ENCODE measurements at regions not wholly inside any gene's neighbourhood (a gene's known extent, or its start where the extent isn't known, plus 50 kb on each side); places are given as distances from the start of the nearest gene placed in this dataset.
A peak's percentile ranks its signal among the peaks of the same experiment; 100 is the strongest.

DNA sequence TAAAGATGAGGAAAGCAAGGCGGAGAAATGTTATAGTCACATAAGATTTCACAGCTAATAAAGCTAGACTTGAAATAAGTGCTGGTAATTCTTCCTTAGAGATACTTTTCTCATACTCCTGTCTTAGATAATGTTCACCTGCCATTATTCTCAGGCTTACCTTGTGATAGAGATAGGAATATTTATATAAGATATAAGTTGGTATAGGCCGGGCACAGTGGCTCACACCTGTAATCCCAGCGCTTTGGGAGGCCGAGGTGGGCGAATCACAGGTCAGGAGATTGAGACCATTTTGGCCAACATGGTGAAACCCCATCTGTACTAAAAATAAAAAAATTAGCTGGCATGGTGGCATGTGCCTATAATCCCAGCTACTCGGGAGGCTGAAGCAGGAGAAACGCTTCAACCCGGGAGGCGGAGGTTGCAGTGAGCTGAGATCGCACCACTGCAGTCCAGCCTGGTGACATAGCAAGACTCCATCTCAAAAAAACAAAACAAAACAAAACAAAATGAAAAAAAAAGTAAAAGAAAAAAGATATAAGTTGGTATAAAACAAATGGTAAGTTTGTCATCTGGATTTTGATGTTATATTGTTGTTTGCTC lies 1918.4 kb downstream of the MAT2B start:
- in situ Hi-C loops (cut with MboI; ENCODE audit: low pct_unique_long_range_greater_than_20kb, low sequenced_read_pairs, unreplicated experiment) = no loop called here
- no peak for DNase-seq (ENCODE audit: low spot score)
- TF ChIP-seq, protein P1, sequence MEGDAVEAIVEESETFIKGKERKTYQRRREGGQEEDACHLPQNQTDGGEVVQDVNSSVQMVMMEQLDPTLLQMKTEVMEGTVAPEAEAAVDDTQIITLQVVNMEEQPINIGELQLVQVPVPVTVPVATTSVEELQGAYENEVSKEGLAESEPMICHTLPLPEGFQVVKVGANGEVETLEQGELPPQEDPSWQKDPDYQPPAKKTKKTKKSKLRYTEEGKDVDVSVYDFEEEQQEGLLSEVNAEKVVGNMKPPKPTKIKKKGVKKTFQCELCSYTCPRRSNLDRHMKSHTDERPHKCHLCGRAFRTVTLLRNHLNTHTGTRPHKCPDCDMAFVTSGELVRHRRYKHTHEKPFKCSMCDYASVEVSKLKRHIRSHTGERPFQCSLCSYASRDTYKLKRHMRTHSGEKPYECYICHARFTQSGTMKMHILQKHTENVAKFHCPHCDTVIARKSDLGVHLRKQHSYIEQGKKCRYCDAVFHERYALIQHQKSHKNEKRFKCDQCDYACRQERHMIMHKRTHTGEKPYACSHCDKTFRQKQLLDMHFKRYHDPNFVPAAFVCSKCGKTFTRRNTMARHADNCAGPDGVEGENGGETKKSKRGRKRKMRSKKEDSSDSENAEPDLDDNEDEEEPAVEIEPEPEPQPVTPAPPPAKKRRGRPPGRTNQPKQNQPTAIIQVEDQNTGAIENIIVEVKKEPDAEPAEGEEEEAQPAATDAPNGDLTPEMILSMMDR (IDR thresholded peaks at IDR 0.05; ENCODE audit: extremely low read depth, insufficient read depth, missing control alignments) = no peak

DNA sequence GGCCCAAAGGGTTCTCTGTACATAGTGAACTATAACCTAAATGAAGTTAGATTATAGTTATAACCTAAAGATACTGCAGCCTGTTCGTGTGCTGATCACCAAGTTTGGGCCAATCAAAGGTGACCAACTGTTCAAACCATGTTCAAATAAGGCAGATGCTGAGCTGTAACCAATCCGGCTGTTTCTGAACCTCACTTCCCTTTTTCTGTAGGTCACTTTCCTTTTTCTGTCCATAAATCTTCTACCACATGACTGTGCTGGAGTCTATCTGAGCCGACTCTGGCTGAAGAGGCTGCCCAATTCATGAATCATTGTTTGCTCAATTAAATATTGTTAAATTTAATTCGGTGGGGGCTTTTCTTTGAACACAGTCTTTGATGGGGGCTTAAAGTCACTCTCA lies 1920.2 kb downstream of the MAT2B start:
- DNase-seq (ENCODE audit: low spot score) = no peak
- TF ChIP-seq, protein P1 (IDR thresholded peaks at IDR 0.05; ENCODE audit: extremely low read depth, insufficient read depth, missing control alignments) = no peak
- in situ Hi-C loops (cut with MboI; ENCODE audit: low pct_unique_long_range_greater_than_20kb, low sequenced_read_pairs, unreplicated experiment) = no loop called here

DNA sequence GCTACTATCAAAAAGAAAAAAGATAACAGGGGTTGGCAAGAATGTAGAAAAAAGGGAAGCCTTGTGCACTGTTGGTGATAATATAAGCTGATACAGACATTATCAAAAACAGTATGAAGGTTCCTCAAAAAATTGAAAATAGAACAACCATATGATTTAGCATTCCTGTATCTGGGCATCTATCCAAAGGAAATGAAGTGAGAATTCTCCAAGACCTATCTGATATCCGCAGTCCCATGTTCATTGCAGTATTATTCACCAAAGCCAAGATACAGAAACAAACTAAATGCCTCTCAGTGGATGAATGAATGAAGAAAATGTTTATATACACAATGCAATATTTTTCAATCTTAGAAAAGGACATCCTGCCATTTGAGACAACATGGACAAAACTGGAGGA lies 1943.3 kb downstream of the MAT2B start:
- DNase-seq (ENCODE audit: low spot score) = no peak
- TF ChIP-seq, protein P1 (IDR thresholded peaks at IDR 0.05; ENCODE audit: extremely low read depth, insufficient read depth, missing control alignments) = no peak
- in situ Hi-C loops (cut with MboI; ENCODE audit: low pct_unique_long_range_greater_than_20kb, low sequenced_read_pairs, unreplicated experiment) = no loop called here

DNA sequence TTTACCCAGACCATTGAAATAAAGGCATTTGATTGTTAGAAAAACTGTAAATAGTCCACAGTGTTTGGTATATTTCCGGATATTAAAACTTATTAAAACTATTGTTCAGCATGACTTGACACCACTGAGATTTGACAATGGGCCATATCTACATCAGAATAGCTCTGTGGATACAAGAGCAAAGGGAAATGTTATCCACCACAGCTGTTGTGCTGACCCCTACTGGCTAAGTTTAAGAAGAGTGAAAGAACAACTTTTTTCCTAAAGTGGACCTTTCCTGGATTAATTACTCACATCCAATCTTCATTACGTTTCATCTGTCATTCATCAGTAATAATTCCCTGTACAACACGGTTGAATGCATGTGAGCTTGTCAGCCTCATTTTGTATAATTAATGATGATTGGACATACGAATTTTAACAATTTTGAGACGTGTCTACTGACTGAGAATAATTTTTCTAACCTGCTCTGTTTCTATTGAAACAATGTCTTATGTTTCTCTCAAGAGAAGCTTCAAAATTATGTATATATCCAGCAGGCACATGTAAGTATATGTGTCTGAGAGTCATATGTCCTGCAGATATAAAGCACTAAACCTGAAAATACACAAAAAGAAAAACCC lies 1952.6 kb downstream of the MAT2B start:
- TF ChIP-seq, protein P1 (IDR thresholded peaks at IDR 0.05; ENCODE audit: extremely low read depth, insufficient read depth, missing control alignments) = peak; percentile 65
- in situ Hi-C loops (cut with MboI; ENCODE audit: low pct_unique_long_range_greater_than_20kb, low sequenced_read_pairs, unreplicated experiment) = no loop called here
- DNase-seq (ENCODE audit: low spot score) = no peak

DNA sequence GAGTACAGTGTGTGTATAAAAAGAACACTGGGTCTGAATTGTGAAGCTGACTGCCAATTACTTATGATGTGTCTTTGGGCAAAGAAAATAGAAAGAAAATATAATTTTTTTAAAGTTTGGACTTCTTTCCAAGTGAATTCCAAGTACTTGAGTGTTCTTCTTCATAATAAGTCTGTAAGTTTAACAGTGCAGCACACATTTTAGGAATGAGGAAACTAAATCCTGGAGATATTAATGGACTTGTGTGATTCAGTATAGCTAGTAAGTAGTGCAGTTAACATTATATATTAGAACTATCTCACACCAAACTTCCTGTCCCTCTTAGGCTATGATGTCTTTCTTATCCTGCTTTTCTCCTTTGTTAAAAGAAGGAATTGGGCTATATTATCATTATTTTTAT lies 1953.8 kb downstream of the MAT2B start:
- in situ Hi-C loops (cut with MboI; ENCODE audit: low pct_unique_long_range_greater_than_20kb, low sequenced_read_pairs, unreplicated experiment) = no loop called here
- TF ChIP-seq, protein P1 (IDR thresholded peaks at IDR 0.05; ENCODE audit: extremely low read depth, insufficient read depth, missing control alignments) = no peak
- DNase-seq (ENCODE audit: low spot score) = no peak

DNA sequence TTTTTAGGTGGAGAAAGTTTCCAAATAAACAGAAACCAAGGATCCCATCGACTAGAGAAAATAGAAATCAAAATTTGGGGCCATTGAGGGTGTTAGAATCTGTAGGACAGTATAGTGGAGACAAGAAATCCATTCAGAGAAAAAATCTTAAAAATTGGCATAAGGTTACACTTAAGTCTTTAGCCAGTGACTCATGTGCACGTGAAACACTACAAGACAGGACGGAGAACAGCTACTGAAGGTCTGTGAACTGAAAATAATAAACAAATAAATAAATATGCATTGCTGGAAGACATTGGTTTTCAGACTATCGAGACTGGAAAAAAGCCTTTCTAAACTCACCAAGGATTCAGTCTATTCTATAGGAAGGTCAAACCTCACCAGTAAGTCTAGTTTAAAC lies 1955.5 kb downstream of the MAT2B start:
- no peak for DNase-seq (ENCODE audit: low spot score)

More for the DNA sequence above, 1955.5 kb downstream of the MAT2B start:
- TF ChIP-seq, protein P1 (IDR thresholded peaks at IDR 0.05; ENCODE audit: extremely low read depth, insufficient read depth, missing control alignments) = no peak
- in situ Hi-C loops (cut with MboI; ENCODE audit: low pct_unique_long_range_greater_than_20kb, low sequenced_read_pairs, unreplicated experiment) = no loop called here
